ENCODE measurements at regions not wholly inside any gene's neighbourhood (a gene's known extent, or its start where the extent isn't known, plus 50 kb on each side); places are given as distances from the start of the nearest gene placed in this dataset.

GRCh38 chr1:87558921-87559320 lies 230.2 kb downstream of the LMO4 start:
- FAIRE-seq (no peak), DNase-seq (ENCODE audit: insufficient read length, low spot score) (no peak)

GRCh38 chr1:87560137-87560536 lies 231.5 kb downstream of the LMO4 start:
- FAIRE-seq: no peak

GRCh38 chr1:87560601-87561360 lies 232.1 kb downstream of the LMO4 start:
- FAIRE-seq (no peak), DNase-seq (ENCODE audit: insufficient read length, low spot score) (no peak)

More at GRCh38 chr1:87560137-87560536, 231.5 kb downstream of the LMO4 start:
- no peak for DNase-seq (ENCODE audit: insufficient read length, low spot score)

- no peak for DNase-seq (ENCODE audit: insufficient read length, low spot score)
- FAIRE-seq: no peak
These were observed 234.5 kb downstream of the LMO4 start for GRCh38 chr1:87563211-87563610.

- DNase-seq (ENCODE audit: insufficient read length, low spot score) (no peak), FAIRE-seq (no peak)
These were observed 237.2 kb downstream of the LMO4 start for GRCh38 chr1:87565861-87566260.

- DNase-seq (ENCODE audit: insufficient read length, low spot score) (no peak), FAIRE-seq (no peak)
These were observed 239.3 kb downstream of the LMO4 start for GRCh38 chr1:87568005-87568404.

- no peak for DNase-seq (ENCODE audit: insufficient read length, low spot score)
- no peak for FAIRE-seq
These were observed 240.2 kb downstream of the LMO4 start for GRCh38 chr1:87568911-87569310.

GRCh38 chr1:87572008-87572407 lies 243.3 kb downstream of the LMO4 start:
- FAIRE-seq: no peak
- no peak for DNase-seq (ENCODE audit: insufficient read length, low spot score)

GRCh38 chr1:87572891-87573290 lies 244.2 kb downstream of the LMO4 start:
- no peak for DNase-seq (ENCODE audit: insufficient read length, low spot score)
- no peak for FAIRE-seq

GRCh38 chr1:87575528-87575927 lies 246.8 kb downstream of the LMO4 start:
- no peak for DNase-seq (ENCODE audit: insufficient read length, low spot score)
- no peak for FAIRE-seq

GRCh38 chr1:87578464-87578863 lies 249.8 kb downstream of the LMO4 start:
- no peak for DNase-seq (ENCODE audit: insufficient read length, low spot score)
- no peak for FAIRE-seq

- no peak for FAIRE-seq
These were observed 254.8 kb downstream of the LMO4 start for GRCh38 chr1:87583459-87583858.

GRCh38 chr1:87584586-87584985 lies 255.9 kb downstream of the LMO4 start:
- DNase-seq (ENCODE audit: insufficient read length, low spot score) (no peak), FAIRE-seq (no peak)

More at GRCh38 chr1:87583459-87583858, 254.8 kb downstream of the LMO4 start:
- no peak for DNase-seq (ENCODE audit: insufficient read length, low spot score)

GRCh38 chr1:87586501-87586900 lies 257.8 kb downstream of the LMO4 start:
- no peak for FAIRE-seq
- DNase-seq (ENCODE audit: insufficient read length, low spot score): no peak

- DNase-seq (ENCODE audit: insufficient read length, low spot score) (no peak), FAIRE-seq (no peak)
These were observed 259.8 kb downstream of the LMO4 start for GRCh38 chr1:87588495-87588894.

GRCh38 chr1:87591492-87591891 lies 262.8 kb downstream of the LMO4 start:
- FAIRE-seq: no peak
- no peak for DNase-seq (ENCODE audit: insufficient read length, low spot score)

GRCh38 chr1:87592156-87592555 lies 263.5 kb downstream of the LMO4 start:
- no peak for FAIRE-seq

GRCh38 chr1:87594736-87595383 lies 266.2 kb downstream of the LMO4 start:
- DNase-seq (ENCODE audit: insufficient read length, low spot score): no peak
- no peak for FAIRE-seq

More at GRCh38 chr1:87592156-87592555, 263.5 kb downstream of the LMO4 start:
- no peak for DNase-seq (ENCODE audit: insufficient read length, low spot score)

- DNase-seq (ENCODE audit: insufficient read length, low spot score): no peak
- no peak for FAIRE-seq
These were observed 266.7 kb downstream of the LMO4 start for GRCh38 chr1:87595384-87595781.

- no peak for DNase-seq (ENCODE audit: insufficient read length, low spot score)
- FAIRE-seq: no peak
These were observed 269.7 kb downstream of the LMO4 start for GRCh38 chr1:87598429-87598828.

- DNase-seq (ENCODE audit: insufficient read length, low spot score): no peak
- no peak for FAIRE-seq
These were observed 270.9 kb downstream of the LMO4 start for GRCh38 chr1:87599569-87599968.

All from HTR-8/SVneo (cell line).